CD8-positive, alpha-beta memory T cell (primary cell): ENCODE measurements at regions not wholly inside any gene's neighbourhood (a gene's known extent, or its start where the extent isn't known, plus 50 kb on each side); places are given as distances from the start of the nearest gene placed in this dataset.

Experiments
- CTCF ChIA-PET: fragments of 350-600 bp; sonication (Branson Sonifier 250); formaldehyde crosslinking; loops from one replicate; lab custom pipeline; 2021; ENCODE audit warnings: antibody characterized with exemption; lab: Charles Lee
- POLR2A ChIA-PET: fragments of 350-600 bp; sonication (Branson Sonifier 250); formaldehyde crosslinking; loops from one replicate; lab custom pipeline; 2021; ENCODE audit warnings: antibody characterized with exemption; lab: Charles Lee
- DNase-seq, 5 donors: peaks; one replicate each; pipeline versions ENCODE4 v3.0.0 to v3.0.0-alpha.2; 2020 to 2022; ENCODE audit warnings: mixed read lengths in 1 of 5
- H3K27ac ChIP-seq: one replicate; pipeline ENCODE4 v1.7.0; 2013; ENCODE audit warnings: low read depth, mild to moderate bottlenecking, low read length, moderate library complexity
- H3K27me3 ChIP-seq: 2 replicates; pipeline ENCODE4 v1.7.0; 2013; ENCODE audit warnings: low read length, mild to moderate bottlenecking; ENCODE audit not compliant: insufficient read depth, poor library complexity, severe bottlenecking
- H3K36me3 ChIP-seq: 2 replicates; pipeline ENCODE4 v1.7.0; 2013; ENCODE audit warnings: mild to moderate bottlenecking, low read length, moderate library complexity; ENCODE audit not compliant: insufficient read depth
- H3K4me1 ChIP-seq: 2 replicates; pipeline ENCODE4 v1.7.0; 2013; ENCODE audit warnings: mild to moderate bottlenecking, low read length, moderate library complexity; ENCODE audit not compliant: insufficient read depth
- H3K4me3 ChIP-seq: 2 replicates; pipeline ENCODE4 v1.7.0; 2013; ENCODE audit warnings: mild to moderate bottlenecking, low read length
- H3K9me3 ChIP-seq: 2 replicates; pipeline ENCODE4 v1.7.0; 2013; ENCODE audit warnings: mild to moderate bottlenecking, low read length
- H3K27ac Mint-ChIP-seq, 8 donors: one replicate each; pipeline ENCODE4 v1.8.0; 2020 to 2021; ENCODE audit warnings: mixed read lengths in 8 of 8, mild to moderate bottlenecking in 6 of 8, inconsistent platforms in 3 of 8, moderate library complexity in 3 of 8
- H3K27me3 Mint-ChIP-seq, 2 donors: one replicate each; pipeline ENCODE4 v1.8.0; 2020 to 2021; ENCODE audit warnings: mixed read lengths in 2 of 2, mild to moderate bottlenecking in 1 of 2, moderate library complexity in 1 of 2
- H3K36me3 Mint-ChIP-seq, 3 donors: one replicate each; pipeline ENCODE4 v1.8.0; 2020 to 2021; ENCODE audit warnings: mixed read lengths in 3 of 3, inconsistent platforms in 1 of 3, mild to moderate bottlenecking in 1 of 3
- H3K4me1 Mint-ChIP-seq, 3 donors: one replicate each; pipeline ENCODE4 v1.8.0; 2020 to 2021; ENCODE audit warnings: mixed read lengths in 3 of 3, inconsistent platforms in 1 of 3, mild to moderate bottlenecking in 1 of 3
- H3K4me3 Mint-ChIP-seq, 7 donors: one replicate each; pipeline ENCODE4 v1.8.0; 2020 to 2021; ENCODE audit warnings: mixed read lengths in 7 of 7, mild to moderate bottlenecking in 6 of 7, moderate library complexity in 4 of 7, inconsistent platforms in 2 of 7
- H3K9me3 Mint-ChIP-seq, 5 donors: one replicate each; pipeline ENCODE4 v1.8.0; 2020 to 2022; ENCODE audit warnings: mixed read lengths in 5 of 5, mild to moderate bottlenecking in 3 of 5, moderate library complexity in 2 of 5, inconsistent platforms in 1 of 5

DNA sequence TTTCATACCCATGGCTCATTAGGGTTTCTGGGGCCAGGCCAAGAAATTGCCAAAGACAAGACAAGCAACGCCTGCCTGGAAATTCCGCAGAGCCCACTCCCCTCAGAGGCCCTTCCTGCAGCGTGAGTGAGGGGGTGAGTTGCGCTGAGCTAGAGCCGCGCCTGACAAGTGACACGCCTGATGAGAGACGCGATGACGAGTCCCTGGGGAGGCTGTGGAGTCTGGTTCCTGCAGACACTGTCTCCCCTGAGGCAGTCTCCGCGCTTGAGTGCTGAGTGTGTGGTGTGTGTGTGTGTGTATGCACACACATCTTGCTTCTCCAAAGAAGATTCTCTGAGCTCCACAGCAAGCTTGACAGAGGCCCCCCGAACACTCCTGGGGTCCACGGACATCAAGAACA is 269.8 kb downstream of the BCOR start:
- peaks cover 0 to 7% of the 10 kb centered on the region in 2 donors for H3K27me3 Mint-ChIP-seq
- H3K36me3 Mint-ChIP-seq = peaks cover 0 to 3% (median 0%) of the 10 kb centered on the region in 3 donors
- H3K27ac Mint-ChIP-seq = no peak overlapping the region
- Histone ChIP-seq H3K4me1 (no peaks in the 10 kb centered on the region), H3K27ac (no peak overlapping the region), H3K9me3 (no peaks in the 10 kb centered on the region), H3K27me3 (no peaks in the 10 kb centered on the region), H3K4me3 (no peak overlapping the region), H3K36me3 (no peaks in the 10 kb centered on the region)
- no peak for DNase-seq
- H3K4me3 Mint-ChIP-seq = no peak overlapping the region
- CTCF ChIA-PET = no interaction called here
- peaks cover 2 to 6% (median 6%) of the 10 kb centered on the region in 3 donors for H3K4me1 Mint-ChIP-seq
- peaks cover 0 to 4% (median 2%) of the 10 kb centered on the region in 5 donors for H3K9me3 Mint-ChIP-seq
- POLR2A ChIA-PET = no interaction called here

DNA sequence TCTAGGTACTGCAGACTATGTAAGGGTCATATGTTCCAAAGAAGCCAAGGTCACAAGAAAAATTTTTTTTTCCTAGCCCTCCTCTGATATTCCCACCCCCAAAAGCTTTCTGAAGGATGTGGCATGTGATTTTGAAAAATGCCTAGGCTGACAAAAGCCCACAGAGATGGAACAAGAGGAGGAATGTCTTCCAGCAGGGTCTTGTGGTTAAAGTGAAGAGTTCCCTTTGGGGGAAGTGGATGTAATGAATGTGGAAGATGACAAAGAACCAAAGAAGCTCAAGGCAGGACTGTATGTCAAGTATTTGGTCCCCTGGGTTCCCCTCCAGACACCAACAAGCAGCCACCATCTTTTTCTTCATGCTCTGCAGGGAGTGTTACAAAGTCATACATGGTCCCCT is 268.8 kb downstream of the BCOR start:
- H3K4me3 ChIP-seq = no peak overlapping the region
- H3K4me1 ChIP-seq = no peaks in the 10 kb centered on the region
- peaks cover under 1 to 2% (median 2%) of the 10 kb centered on the region in 3 donors for H3K4me1 Mint-ChIP-seq
- H3K36me3 ChIP-seq = no peaks in the 10 kb centered on the region
- H3K4me3 Mint-ChIP-seq = peak overlapping the region in 1 of 7 donors; percentile 23
- no peaks in the 10 kb centered on the region for H3K9me3 ChIP-seq
- H3K27me3 Mint-ChIP-seq = peaks cover 0 to 1% of the 10 kb centered on the region in 2 donors
- H3K27ac ChIP-seq = no peak overlapping the region
- H3K36me3 Mint-ChIP-seq = no peaks in the 10 kb centered on the region
- POLR2A ChIA-PET = interaction anchor here (1.5 kb wide), 1 partner anchor 11 kb away, joined by 5 read pairs; no protein-coding TSS in a partner anchor
- no peaks in the 10 kb centered on the region for H3K27me3 ChIP-seq
- peaks cover 0 to 2% (median 2%) of the 10 kb centered on the region in 5 donors for H3K9me3 Mint-ChIP-seq
- CTCF ChIA-PET = no interaction called here
- DNase-seq = no peak
- H3K27ac Mint-ChIP-seq = peak overlapping the region in 2 of 8 donors; percentile 14 to 72

- no peak overlapping the region for H3K27ac Mint-ChIP-seq
- Histone ChIP-seq H3K27me3 (no peaks in the 10 kb centered on the region), H3K9me3 (no peaks in the 10 kb centered on the region), H3K4me1 (no peaks in the 10 kb centered on the region), H3K4me3 (no peak overlapping the region), H3K36me3 (no peaks in the 10 kb centered on the region), H3K27ac (no peak overlapping the region)
- DNase-seq = no peak
- no peaks in the 10 kb centered on the region for H3K9me3 Mint-ChIP-seq
- POLR2A ChIA-PET = interaction anchor here (1.5 kb wide), 1 partner anchor 12 kb away, joined by 5 read pairs; no protein-coding TSS in a partner anchor
- H3K27me3 Mint-ChIP-seq = peaks cover 0 to 1% of the 10 kb centered on the region in 2 donors
- CTCF ChIA-PET = no interaction called here
- no peaks in the 10 kb centered on the region for H3K36me3 Mint-ChIP-seq
- no peak overlapping the region for H3K4me3 Mint-ChIP-seq
- no peaks in the 10 kb centered on the region for H3K4me1 Mint-ChIP-seq
Observed at GRCh38 chrX:39829965-39830364, 267.8 kb downstream of the BCOR start.

- POLR2A ChIA-PET = no interaction called here
- Mint-ChIP-seq H3K9me3 (no peaks in the 10 kb centered on the region), H3K4me3 (no peak overlapping the region), H3K4me1 (no peaks in the 10 kb centered on the region), H3K36me3 (no peaks in the 10 kb centered on the region), H3K27me3 (peaks cover 0 to 1% of the 10 kb centered on the region in 2 donors), H3K27ac (no peak overlapping the region)
- H3K36me3 ChIP-seq = no peaks in the 10 kb centered on the region
- no peaks in the 10 kb centered on the region for H3K27me3 ChIP-seq
- CTCF ChIA-PET = no interaction called here
- H3K4me1 ChIP-seq = no peaks in the 10 kb centered on the region
- H3K4me3 ChIP-seq = no peak overlapping the region
- H3K27ac ChIP-seq = no peak overlapping the region
- H3K9me3 ChIP-seq = no peaks in the 10 kb centered on the region
- no peak for DNase-seq
Observed at GRCh38 chrX:39830414-39830813, 267.3 kb downstream of the BCOR start.

DNA sequence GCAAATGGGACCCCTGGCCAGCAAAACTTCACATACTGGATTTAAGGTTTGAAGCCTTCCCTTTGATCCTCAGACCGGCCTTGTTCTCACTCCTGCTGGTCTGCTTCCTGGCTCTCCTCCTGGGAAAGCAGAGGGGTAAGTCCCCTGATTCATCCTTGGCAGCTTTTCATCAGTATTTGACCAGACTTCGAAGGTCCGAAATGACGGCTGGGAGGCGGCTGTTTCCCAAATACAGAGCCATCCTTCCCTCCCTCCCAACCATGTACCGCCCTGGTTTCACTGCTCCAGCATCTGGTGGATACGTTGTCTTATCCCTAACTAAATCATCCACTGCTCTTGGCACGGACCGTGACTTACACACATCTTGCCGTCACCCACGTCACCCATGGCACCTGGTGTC is 265.5 kb downstream of the BCOR start:
- Histone ChIP-seq H3K36me3 (no peaks in the 10 kb centered on the region), H3K4me1 (no peaks in the 10 kb centered on the region), H3K4me3 (no peak overlapping the region), H3K27ac (no peak overlapping the region), H3K9me3 (no peaks in the 10 kb centered on the region), H3K27me3 (no peaks in the 10 kb centered on the region)
- Mint-ChIP-seq H3K36me3 (no peaks in the 10 kb centered on the region), H3K4me3 (no peak overlapping the region), H3K4me1 (no peaks in the 10 kb centered on the region), H3K27me3 (peaks cover 0 to 3% of the 10 kb centered on the region in 2 donors), H3K9me3 (no peaks in the 10 kb centered on the region), H3K27ac (no peak overlapping the region)
- DNase-seq = no peak
- ChIA-PET CTCF (interaction anchor here (1.3 kb wide), 1 partner anchor 15 kb away, joined by 3 read pairs; no protein-coding TSS in a partner anchor), POLR2A (no interaction called here)

- Histone ChIP-seq H3K4me1 (no peaks in the 10 kb centered on the region), H3K4me3 (no peak overlapping the region), H3K27ac (no peak overlapping the region), H3K36me3 (no peaks in the 10 kb centered on the region), H3K9me3 (no peaks in the 10 kb centered on the region), H3K27me3 (no peaks in the 10 kb centered on the region)
- peaks cover 0 to 5% of the 10 kb centered on the region in 2 donors for H3K27me3 Mint-ChIP-seq
- no peak overlapping the region for H3K27ac Mint-ChIP-seq
- no peak for DNase-seq
- H3K9me3 Mint-ChIP-seq = no peaks in the 10 kb centered on the region
- no peaks in the 10 kb centered on the region for H3K36me3 Mint-ChIP-seq
- H3K4me3 Mint-ChIP-seq = no peak overlapping the region
- no peaks in the 10 kb centered on the region for H3K4me1 Mint-ChIP-seq
- CTCF ChIA-PET = no interaction called here
- POLR2A ChIA-PET = no interaction called here
Observed at GRCh38 chrX:39834600-39834999, 263.2 kb downstream of the BCOR start.

- CTCF ChIA-PET = no interaction called here
Observed at GRCh38 chrX:39835241-39835640, 262.5 kb downstream of the BCOR start.

GRCh38 chrX:39835776-39836175 is 262.0 kb downstream of the BCOR start:
- Mint-ChIP-seq H3K27ac (no peak overlapping the region), H3K9me3 (no peaks in the 10 kb centered on the region), H3K4me1 (no peaks in the 10 kb centered on the region), H3K27me3 (peaks cover 0 to 7% of the 10 kb centered on the region in 2 donors), H3K4me3 (no peak overlapping the region), H3K36me3 (no peaks in the 10 kb centered on the region)
- Histone ChIP-seq H3K4me1 (no peaks in the 10 kb centered on the region), H3K9me3 (no peaks in the 10 kb centered on the region), H3K27ac (no peak overlapping the region), H3K36me3 (no peaks in the 10 kb centered on the region), H3K4me3 (no peak overlapping the region), H3K27me3 (no peaks in the 10 kb centered on the region)
- ChIA-PET POLR2A (no interaction called here), CTCF (no interaction called here)
- no peak for DNase-seq

More at GRCh38 chrX:39835241-39835640, 262.5 kb downstream of the BCOR start:
- H3K27ac ChIP-seq = no peak overlapping the region
- H3K4me1 ChIP-seq = no peaks in the 10 kb centered on the region
- DNase-seq = no peak
- H3K4me3 ChIP-seq = no peak overlapping the region
- Mint-ChIP-seq H3K4me1 (no peaks in the 10 kb centered on the region), H3K4me3 (no peak overlapping the region), H3K27ac (peak overlapping the region in 1 of 8 donors; percentile 80), H3K9me3 (no peaks in the 10 kb centered on the region), H3K27me3 (peaks cover 0 to 5% of the 10 kb centered on the region in 2 donors), H3K36me3 (no peaks in the 10 kb centered on the region)
- no peaks in the 10 kb centered on the region for H3K36me3 ChIP-seq
- POLR2A ChIA-PET = no interaction called here
- H3K9me3 ChIP-seq = no peaks in the 10 kb centered on the region
- H3K27me3 ChIP-seq = no peaks in the 10 kb centered on the region
